K562 (cell line): ENCODE measurements at regions not wholly inside any gene's neighbourhood (a gene's known extent, or its start where the extent isn't known, plus 50 kb on each side); places are given as distances from the start of the nearest gene placed in this dataset.

ENCODE experiments used
- ATAC-seq: fragments of 200-7000 bp; cut with Tn5 transposase; 3 replicates; pipeline ENCODE4 v1.9.1; 2020; ENCODE audit warnings: moderate library complexity
- BruUV-seq: library from RNA; stranded (reverse); fragments of 400-500 nt; replicated peaks from 2 replicates; lab custom pipeline; 2021; lab: Mats Ljungman, UMichigan
- CTCF ChIA-PET: fragments of 300-600 bp; formaldehyde crosslinking; extraction: SDS; loops from one replicate; lab custom pipeline; 2021; ENCODE audit warnings: low intra/inter-chr PET ratio; lab: Yijun Ruan, JAX
- POLR2A ChIA-PET: fragments of 300-600, 350-650 bp; sonication (Branson Sonifier 250); formaldehyde crosslinking; extraction: SDS; loops from one replicate; lab custom pipeline; 2021; ENCODE audit warnings: antibody characterized with exemption, inconsistent platforms; lab: Yijun Ruan, JAX
- DNase-seq, 4 experiments: peaks; one replicate each; pipeline versions ENCODE4 v3.0.0 to v3.0.0-alpha.2; 2011 to 2018; ENCODE audit warnings: low spot score in 3 of 4, mixed read lengths in 3 of 4; ENCODE audit errors: extremely low read depth in 1 of 4
- FAIRE-seq: peaks from 2 replicates; lab custom pipeline; 2011; peaks lifted over from hg19 to GRCh38; lab: Jason Lieb, UNC
- H2AFZ ChIP-seq: 2 replicates; pipeline ENCODE4 v1.6.0; 2011; ENCODE audit warnings: low read depth, low read length, control low read depth, inconsistent platforms
- H3K27ac ChIP-seq: fragments of 200-600 bp; 3 replicates; pipeline ENCODE4 v1.8.0; 2011; ENCODE audit warnings: low read depth, mild to moderate bottlenecking, control low read depth, inconsistent platforms, low read length, moderate library complexity, mixed read lengths; ENCODE audit errors: extremely low read depth
- H3K27me3 ChIP-seq, 2 experiments: fragments of 300-600 bp in 1 of 2; 2 replicates in 1 of 2; 3 replicates in 1 of 2; pipeline versions ENCODE4 v1.6.0 to v1.8.0; 2011; ENCODE audit warnings: inconsistent platforms in 2 of 2, low read length in 2 of 2, mild to moderate bottlenecking in 1 of 2, mixed read lengths in 1 of 2, moderate library complexity in 1 of 2; ENCODE audit not compliant: control insufficient read depth in 2 of 2, insufficient read depth in 2 of 2
- H3K36me3 ChIP-seq: fragments of 300-600 bp; 3 replicates; pipeline ENCODE4 v1.8.0; 2011; ENCODE audit warnings: mild to moderate bottlenecking, low read length, inconsistent platforms; ENCODE audit not compliant: control insufficient read depth, insufficient read depth
- H3K4me1 ChIP-seq, 2 experiments: fragments of 200-600 bp in 1 of 2; replicated peaks in 1 of 2; 2 replicates in 1 of 2; 3 replicates in 1 of 2; pipeline versions ENCODE4 v1.5.1 to v1.8.0; 2011; ENCODE audit warnings: inconsistent platforms in 2 of 2, low read length in 2 of 2, mild to moderate bottlenecking in 1 of 2, mixed read lengths in 1 of 2, moderate library complexity in 1 of 2; ENCODE audit not compliant: control insufficient read depth in 2 of 2, insufficient read depth in 2 of 2
- H3K4me2 ChIP-seq: 2 replicates; pipeline ENCODE4 v1.6.1; 2011; ENCODE audit warnings: low read length, control low read depth, inconsistent platforms, mixed read lengths; ENCODE audit not compliant: insufficient read depth
- H3K4me3 ChIP-seq: fragments of 200-600 bp; sonication (generic), shearing (Covaris generic); 2 replicates; pipeline ENCODE4 v1.5.1; 2016; ENCODE audit warnings: control low read depth, inconsistent platforms
- H3K79me2 ChIP-seq: fragments of 200-600 bp; 3 replicates; pipeline ENCODE4 v1.8.0; 2011; ENCODE audit warnings: low read length, inconsistent platforms; ENCODE audit not compliant: control insufficient read depth, insufficient read depth
- H3K9ac ChIP-seq, 2 experiments: 2 replicates each; pipeline versions ENCODE4 v1.6.0 to v1.6.1; 2011; ENCODE audit warnings: low read depth in 2 of 2, low read length in 2 of 2, control low read depth in 1 of 2, inconsistent platforms in 1 of 2, mild to moderate bottlenecking in 1 of 2, mixed read lengths in 1 of 2; ENCODE audit not compliant: insufficient read depth in 1 of 2
- H3K9me1 ChIP-seq: one replicate; pipeline ENCODE4 v1.6.0; 2011; ENCODE audit warnings: inconsistent platforms, mild to moderate bottlenecking, low read length, moderate library complexity; ENCODE audit not compliant: control insufficient read depth, insufficient read depth
- H3K9me3 ChIP-seq: replicated peaks from 2 replicates; pipeline ENCODE4 v1.5.1; 2011; ENCODE audit warnings: low read depth, low read length, inconsistent platforms; ENCODE audit not compliant: control insufficient read depth, insufficient read depth
- H4K20me1 ChIP-seq: replicated peaks from 2 replicates; pipeline ENCODE4 v1.6.1; 2011; ENCODE audit warnings: low read length, inconsistent platforms, mixed read lengths; ENCODE audit not compliant: control insufficient read depth, insufficient read depth
- CEBPG ChIP-seq, 3 experiments: fragments of 200-800 bp in 1 of 3; sonication (Bioruptor generic) in 1 of 3; sonication (generic) in 1 of 3; formaldehyde crosslinking in 1 of 3; IDR thresholded peaks in 2 of 3; conservative IDR thresholded peaks in 1 of 3; 2 replicates each; pipeline versions ENCODE4 v1.6.1 to v1.8.0; 2016 to 2022; ENCODE audit warnings: missing compliant biosample characterization in 2 of 3, missing genetic modification characterization in 2 of 3, mild to moderate bottlenecking in 1 of 3, missing genetic modification reagents in 1 of 3
- MAFG ChIP-seq: fragments of 450-650 bp; conservative IDR thresholded peaks from 2 replicates; pipeline ENCODE4 v1.6.1; 2016; ENCODE audit warnings: missing genetic modification characterization, missing compliant biosample characterization
- MGA ChIP-seq: fragments of 450-650 bp; IDR thresholded peaks from 2 replicates; pipeline ENCODE4 v1.6.1; 2016; ENCODE audit warnings: mild to moderate bottlenecking, moderate library complexity
- MLLT1 ChIP-seq, 2 experiments: fragments of 450-650 bp; IDR thresholded peaks; 2 replicates each; pipeline ENCODE4 v1.6.1; 2016
- TCF7L2 ChIP-seq: fragments of 150-350 bp; IDR thresholded peaks from 2 replicates; pipeline ENCODE4 v1.6.1; 2016; ENCODE audit warnings: low read depth, mild to moderate bottlenecking, low read length, moderate library complexity
- TFAM ChIP-seq: fragments of 250-450 bp; sonication (Bioruptor Pico); conservative IDR thresholded peaks from 2 replicates; pipeline ENCODE4 v1.5.0; 2021; ENCODE audit warnings: mild to moderate bottlenecking, moderate library complexity
- WGBS: fragments of 100-300 bp; shearing (Covaris generic); methylation state at CpG from one replicate; pipeline ENCODE4 v1.1.6; 2016; ENCODE audit warnings: low coverage, mixed read lengths; ENCODE audit not compliant: insufficient coverage; ENCODE audit errors: missing lambda C conversion rate; 5-methylcytosine and 5-hydroxymethylcytosine counted together
- in situ Hi-C: fragments of 300-500 bp; cut with MboI; formaldehyde crosslinking; loops from 4 replicates; pipeline ENCODE4 v1.15.0; 2018; ENCODE audit warnings: inconsistent platforms, mixed read lengths
- intact Hi-C: fragments of 100-400 bp; cut with micrococcal nuclease; formaldehyde crosslinking; loops from 2 replicates; pipeline ENCODE4 v1.14.2; 2022
- TF ChIP-seq, protein P1 (sequence below): sonication (generic); formaldehyde crosslinking; IDR thresholded peaks from 2 replicates; pipeline ENCODE4 v1.8.1; 2023; ENCODE audit warnings: mild to moderate bottlenecking, missing genetic modification reagents

- CTCF ChIA-PET, result no interaction called here
- H3K4me2 ChIP-seq, result no peak overlapping the region
- POLR2A ChIA-PET, result interaction anchor here (0.5 kb wide), 1 partner anchor 9 kb away, joined by 3 read pairs; no protein-coding TSS in a partner anchor
- BruUV-seq, result no TSS peak
- H3K4me3 ChIP-seq, result no peak overlapping the region
- H3K9me3 ChIP-seq, result no peaks in the 10 kb centered on the region
- H3K27me3 ChIP-seq, result no peaks in the 10 kb centered on the region
- DNase-seq (no peak), FAIRE-seq (no peak), ATAC-seq (no peak)
- TF ChIP-seq MLLT1 (IDR thresholded peaks at IDR 0.05) (no peak), CEBPG (CRISPR knock-in tag; IDR thresholded peaks at IDR 0.05) (no peak), CEBPG (tag; conservative IDR thresholded peaks at IDR 0.05 in 1 of 2, IDR thresholded peaks at IDR 0.05 in 1 of 2) (no peak), MGA (no peak), TFAM (CRISPR knock-in tag) (no peak), TCF7L2 (no peak), MAFG (no peak)
- TF ChIP-seq, protein P1, sequence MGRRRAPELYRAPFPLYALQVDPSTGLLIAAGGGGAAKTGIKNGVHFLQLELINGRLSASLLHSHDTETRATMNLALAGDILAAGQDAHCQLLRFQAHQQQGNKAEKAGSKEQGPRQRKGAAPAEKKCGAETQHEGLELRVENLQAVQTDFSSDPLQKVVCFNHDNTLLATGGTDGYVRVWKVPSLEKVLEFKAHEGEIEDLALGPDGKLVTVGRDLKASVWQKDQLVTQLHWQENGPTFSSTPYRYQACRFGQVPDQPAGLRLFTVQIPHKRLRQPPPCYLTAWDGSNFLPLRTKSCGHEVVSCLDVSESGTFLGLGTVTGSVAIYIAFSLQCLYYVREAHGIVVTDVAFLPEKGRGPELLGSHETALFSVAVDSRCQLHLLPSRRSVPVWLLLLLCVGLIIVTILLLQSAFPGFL (CRISPR knock-in tag), result no peak
- H2AFZ ChIP-seq, result no peak overlapping the region
- no peak overlapping the region for H3K9ac ChIP-seq
- H3K79me2 ChIP-seq, result no peaks in the 10 kb centered on the region
- no peak overlapping the region for H3K27ac ChIP-seq
- intact Hi-C loops (no loop called here), in situ Hi-C loops (no loop called here)
- no peaks in the 10 kb centered on the region for H4K20me1 ChIP-seq
- H3K36me3 ChIP-seq, result no peaks in the 10 kb centered on the region
- 1% methylated on average over 6 of the region's 6 CpGs for WGBS
- H3K9me1 ChIP-seq, result no peaks in the 10 kb centered on the region
- H3K4me1 ChIP-seq, result no peaks in the 10 kb centered on the region
These were observed 204.9 kb downstream of the ZNF462 start for GRCh38 chr9:107067739-107068416.
